GM12873 (cell line): ENCODE measurements at regions not wholly inside any gene's neighbourhood (a gene's known extent, or its start where the extent isn't known, plus 50 kb on each side); places are given as distances from the start of the nearest gene placed in this dataset.

ENCODE experiments used
- TF ChIP-seq, protein P1 (sequence below): IDR thresholded peaks from 2 replicates; pipeline ENCODE4 v1.5.1; 2012; ENCODE audit warnings: low read depth, mild to moderate bottlenecking, moderate library complexity, low read length, control low read depth; ENCODE audit not compliant: insufficient read depth; ENCODE audit errors: missing control alignments

DNA sequence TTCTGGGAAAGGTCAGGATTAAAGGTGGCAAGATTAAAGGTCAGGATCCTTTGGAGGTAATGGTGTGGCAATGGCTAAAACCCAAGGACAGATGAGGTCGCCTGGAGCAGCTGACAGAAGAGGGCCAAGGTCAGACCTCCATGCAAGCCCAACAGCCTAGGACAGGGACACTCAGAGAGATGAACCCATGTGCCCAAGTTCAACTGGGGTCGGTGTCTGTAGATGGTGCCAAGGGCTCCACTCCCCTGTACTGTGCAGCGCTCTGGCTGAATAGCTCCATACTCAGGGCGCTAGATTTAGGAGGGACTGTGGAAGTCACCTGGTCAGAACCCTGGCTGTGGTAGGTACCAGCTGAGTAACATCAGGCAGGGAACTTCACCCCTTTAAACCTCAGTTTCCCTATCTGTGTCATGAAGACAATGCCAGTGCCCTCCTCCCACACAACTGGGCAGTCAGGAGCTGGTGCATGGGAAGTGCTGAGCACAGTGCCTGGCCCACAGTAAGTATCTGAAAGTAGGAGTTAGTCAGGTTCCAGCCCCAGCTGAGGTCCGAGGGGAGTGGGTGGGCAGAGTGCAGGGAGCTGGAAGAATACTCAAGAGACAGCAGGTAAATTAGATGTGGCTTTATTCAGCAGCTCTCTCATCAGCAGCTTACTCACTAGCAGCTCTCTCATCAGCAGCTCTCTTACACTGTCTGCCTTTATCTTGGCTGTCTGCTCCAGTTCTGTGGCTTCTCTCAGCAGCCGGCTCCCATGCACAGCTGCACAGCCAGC is 327.1 kb downstream of the GLRX3 start:
- TF ChIP-seq, protein P1, sequence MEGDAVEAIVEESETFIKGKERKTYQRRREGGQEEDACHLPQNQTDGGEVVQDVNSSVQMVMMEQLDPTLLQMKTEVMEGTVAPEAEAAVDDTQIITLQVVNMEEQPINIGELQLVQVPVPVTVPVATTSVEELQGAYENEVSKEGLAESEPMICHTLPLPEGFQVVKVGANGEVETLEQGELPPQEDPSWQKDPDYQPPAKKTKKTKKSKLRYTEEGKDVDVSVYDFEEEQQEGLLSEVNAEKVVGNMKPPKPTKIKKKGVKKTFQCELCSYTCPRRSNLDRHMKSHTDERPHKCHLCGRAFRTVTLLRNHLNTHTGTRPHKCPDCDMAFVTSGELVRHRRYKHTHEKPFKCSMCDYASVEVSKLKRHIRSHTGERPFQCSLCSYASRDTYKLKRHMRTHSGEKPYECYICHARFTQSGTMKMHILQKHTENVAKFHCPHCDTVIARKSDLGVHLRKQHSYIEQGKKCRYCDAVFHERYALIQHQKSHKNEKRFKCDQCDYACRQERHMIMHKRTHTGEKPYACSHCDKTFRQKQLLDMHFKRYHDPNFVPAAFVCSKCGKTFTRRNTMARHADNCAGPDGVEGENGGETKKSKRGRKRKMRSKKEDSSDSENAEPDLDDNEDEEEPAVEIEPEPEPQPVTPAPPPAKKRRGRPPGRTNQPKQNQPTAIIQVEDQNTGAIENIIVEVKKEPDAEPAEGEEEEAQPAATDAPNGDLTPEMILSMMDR, result no peak

DNA sequence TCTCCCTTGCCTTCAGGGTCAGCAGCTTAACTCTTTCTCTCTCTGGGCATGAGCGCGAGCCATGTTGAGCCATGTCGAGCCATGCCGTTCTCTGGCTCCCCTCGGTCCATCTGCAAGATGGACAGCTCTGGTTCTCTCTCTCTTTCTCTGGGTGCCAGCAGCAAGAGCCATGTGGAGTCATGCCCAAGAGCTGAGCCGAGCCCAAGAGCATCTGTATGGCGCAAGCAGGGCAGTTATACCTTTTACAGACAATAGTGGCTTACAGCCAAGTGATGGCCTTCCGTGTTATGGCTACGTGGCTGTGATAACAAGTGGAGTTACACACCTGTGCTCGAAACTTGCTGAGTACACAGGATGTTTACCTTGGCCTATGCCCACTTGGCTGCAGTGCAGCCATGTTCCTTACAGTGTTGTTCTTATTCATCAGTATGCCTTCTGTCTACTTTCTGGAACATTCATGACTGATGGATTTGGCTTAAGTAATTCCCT is 327.7 kb downstream of the GLRX3 start:
- TF ChIP-seq, protein P1, result no peak

DNA sequence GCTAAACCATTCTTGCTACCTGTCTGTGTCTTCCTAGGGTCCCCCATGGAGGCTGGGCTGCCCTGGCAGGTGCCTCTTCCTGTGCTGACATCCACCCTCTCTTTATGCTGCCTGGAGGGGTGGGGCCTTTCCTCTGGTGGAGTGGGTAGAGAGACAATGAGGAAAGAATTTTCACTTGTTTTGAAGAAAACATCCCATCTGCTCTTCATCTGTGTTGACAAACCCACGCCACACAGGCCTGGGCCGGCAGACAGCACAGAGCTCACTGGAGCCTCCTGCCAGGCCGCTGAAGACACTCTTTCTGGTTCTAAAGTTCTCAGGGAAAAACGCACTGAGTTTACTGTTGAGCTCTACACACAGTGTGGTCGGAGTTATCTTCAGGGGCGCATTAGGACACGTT is 328.2 kb downstream of the GLRX3 start:
- TF ChIP-seq, protein P1, result no peak

DNA sequence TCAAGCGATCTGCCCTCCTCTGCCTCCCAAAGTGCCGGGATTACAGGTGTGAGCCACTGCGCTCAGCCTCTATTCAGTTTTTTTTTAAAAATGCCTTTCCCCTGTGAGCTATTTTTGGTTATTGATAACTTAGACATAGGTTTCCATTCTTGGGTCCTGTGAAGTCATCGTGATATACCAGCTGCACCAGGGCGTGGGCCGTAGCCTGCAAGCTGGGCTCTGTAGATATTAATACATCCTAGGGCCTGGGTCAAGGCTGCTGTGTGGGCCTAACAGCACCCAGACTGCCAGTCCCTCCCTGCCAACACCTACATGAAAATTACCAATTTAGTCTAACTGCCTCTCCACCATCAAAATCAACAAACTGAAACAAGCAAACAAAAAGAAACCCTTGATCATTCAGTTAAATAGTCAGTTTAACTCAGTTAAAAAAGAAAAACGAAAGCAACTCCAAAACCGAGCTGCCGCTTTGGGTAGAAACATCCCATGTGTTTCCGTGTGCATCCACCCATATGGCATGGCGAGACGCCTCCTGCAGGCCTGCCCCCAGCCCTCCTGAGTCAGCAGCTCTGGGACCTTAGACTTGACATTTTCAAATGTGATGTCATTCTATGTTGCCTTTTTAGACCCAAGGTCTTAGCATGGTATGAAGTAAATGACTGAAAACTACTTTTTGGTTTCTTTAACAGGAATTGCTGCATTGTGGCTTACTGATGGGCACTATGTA is 330.2 kb downstream of the GLRX3 start:
- TF ChIP-seq, protein P1, result no peak

DNA sequence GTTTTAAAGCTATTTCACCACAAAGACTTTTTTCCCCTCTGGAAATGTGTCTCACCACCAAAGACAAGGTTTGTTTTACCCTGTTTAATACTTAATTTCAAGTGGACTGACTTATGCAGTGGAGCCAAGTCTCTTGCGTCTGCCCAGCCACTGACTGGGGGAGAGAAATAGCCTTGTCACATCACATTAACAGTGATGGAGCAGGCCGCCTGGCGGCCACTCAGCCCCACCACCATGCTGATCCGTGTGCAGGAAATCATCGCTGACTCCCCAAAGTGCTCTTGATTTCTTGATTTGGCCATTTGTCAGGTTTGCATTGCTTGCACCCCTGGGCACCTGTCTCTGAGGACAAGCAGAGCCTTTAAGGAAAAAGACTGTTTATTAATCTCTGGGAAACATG is 334.1 kb downstream of the GLRX3 start:
- TF ChIP-seq, protein P1, result no peak

DNA sequence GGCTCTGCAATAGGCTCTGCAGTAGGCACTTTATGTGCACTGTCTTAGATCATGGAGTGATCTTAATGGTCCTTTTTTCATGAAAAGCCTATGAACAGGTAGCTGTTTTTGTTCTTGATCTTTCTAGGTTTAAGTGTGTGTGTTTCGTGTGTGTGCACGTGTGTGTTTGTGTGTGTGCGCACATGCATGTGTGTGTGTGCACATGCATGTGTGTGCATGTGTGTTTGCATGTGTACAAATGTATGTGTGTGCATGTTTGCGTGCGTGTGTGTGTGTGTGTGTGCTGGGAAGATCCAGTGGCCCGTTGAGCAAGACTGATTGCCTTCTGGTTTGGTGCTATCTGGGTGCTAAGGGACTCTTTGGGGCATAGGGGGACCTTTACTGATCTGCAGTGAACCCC is 334.8 kb downstream of the GLRX3 start:
- TF ChIP-seq, protein P1, result no peak

DNA sequence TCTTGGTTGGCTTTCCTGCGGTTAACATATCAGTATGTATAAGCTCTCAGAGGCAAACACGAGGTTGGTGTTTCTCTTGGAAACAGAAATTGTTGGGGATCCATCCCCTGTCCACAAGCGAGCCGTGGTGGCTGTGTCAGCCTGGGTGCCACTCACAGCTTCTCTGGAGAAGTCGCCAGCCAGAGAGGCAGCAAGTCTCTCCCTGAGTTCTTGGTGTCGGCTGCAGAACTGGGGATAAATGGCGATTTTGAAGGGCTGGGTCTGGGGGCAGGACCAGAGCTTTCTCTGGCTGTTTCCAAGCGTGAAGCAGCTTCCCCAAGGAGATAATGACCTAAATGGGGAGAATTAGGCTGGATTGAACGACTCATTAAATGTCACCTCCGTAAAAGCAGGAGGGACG is 335.3 kb downstream of the GLRX3 start:
- TF ChIP-seq, protein P1, result no peak
